Fibroblast of lung (primary cell): ENCODE measurements at regions not wholly inside any gene's neighbourhood (a gene's known extent, or its start where the extent isn't known, plus 50 kb on each side); places are given as distances from the start of the nearest gene placed in this dataset.

ENCODE experiments used
- CTCF ChIP-seq, 2 donors: IDR thresholded peaks in 1 of 2; conservative IDR thresholded peaks in 1 of 2; 1 replicate in 1 of 2; 2 replicates in 1 of 2; pipeline ENCODE4 v1.5.1; 2011 to 2012; ENCODE audit warnings: low read length in 2 of 2, control low read depth in 1 of 2, inconsistent platforms in 1 of 2, low read depth in 1 of 2, mild to moderate bottlenecking in 1 of 2
- EZH2 ChIP-seq: IDR thresholded peaks from 2 replicates; pipeline ENCODE4 v1.5.1; 2012; ENCODE audit warnings: low read length, control low read depth, mild to moderate bottlenecking; ENCODE audit errors: missing control alignments

- TF ChIP-seq CTCF (conservative IDR thresholded peaks at IDR 0.05 in 1 of 2, IDR thresholded peaks at IDR 0.05 in 1 of 2; ENCODE audit: low read depth in 1 of 2, low read length in 2 of 2), result no peak
- TF ChIP-seq EZH2, result no peak
Measured at GRCh38 chr7:113731571-113731970, 187.2 kb downstream of the PPP1R3A start.
